B cell (primary cell): ENCODE measurements at regions not wholly inside any gene's neighbourhood (a gene's known extent, or its start where the extent isn't known, plus 50 kb on each side); places are given as distances from the start of the nearest gene placed in this dataset.

Source experiments
- ATAC-seq: fragments of 200-7000 bp; cut with Tn5 transposase; one replicate; pipeline ENCODE4 v1.10.0; 2021; ENCODE audit warnings: low read depth, mild to moderate bottlenecking, moderate number of reproducible peaks, moderate library complexity
- CTCF ChIA-PET: fragments of 350-600 bp; sonication (Branson Sonifier 250); formaldehyde crosslinking; loops from one replicate; lab custom pipeline; 2021; ENCODE audit warnings: antibody characterized with exemption, inconsistent platforms; lab: Charles Lee
- POLR2A ChIA-PET: fragments of 350-600 bp; sonication (Branson Sonifier 250); formaldehyde crosslinking; loops from one replicate; lab custom pipeline; 2021; ENCODE audit warnings: antibody characterized with exemption; lab: Charles Lee
- DNase-seq: peaks from one replicate; pipeline ENCODE4 v3.0.0; 2013
- H2AFZ ChIP-seq: 2 replicates; pipeline ENCODE4 v1.6.1; 2012; ENCODE audit warnings: mild to moderate bottlenecking, low read depth, low read length; ENCODE audit not compliant: insufficient read depth, poor library complexity, severe bottlenecking
- H3K27ac ChIP-seq, 2 donors: 1 replicate in 1 of 2; 2 replicates in 1 of 2; pipeline ENCODE4 v1.5.1; 2012 to 2013; ENCODE audit warnings: low read length in 2 of 2, mild to moderate bottlenecking in 2 of 2, moderate library complexity in 1 of 2
- H3K27me3 ChIP-seq, 4 experiments: fragments of 200-600 bp in 1 of 4; sonication (generic) in 1 of 4; replicated peaks in 1 of 4; 1 replicate in 2 of 4; 2 replicates in 2 of 4; pipeline versions ENCODE4 v1.6.1 to v1.7.0; 2013 to 2016; ENCODE audit warnings: low read length in 3 of 4, mild to moderate bottlenecking in 2 of 4, mixed read lengths in 1 of 4, moderate library complexity in 1 of 4; ENCODE audit not compliant: insufficient read depth in 4 of 4, control insufficient read depth in 3 of 4; ENCODE audit errors: control extremely low read depth in 1 of 4
- H3K36me3 ChIP-seq, 2 experiments: replicated peaks in 1 of 2; 1 replicate in 1 of 2; 2 replicates in 1 of 2; pipeline versions ENCODE4 v1.6.1 to v1.7.1; 2013; ENCODE audit warnings: low read length in 1 of 2; ENCODE audit not compliant: insufficient read depth in 2 of 2, control insufficient read depth in 1 of 2; ENCODE audit errors: control extremely low read depth in 1 of 2, extremely low read depth in 1 of 2
- H3K4me1 ChIP-seq, 2 donors: fragments of 200-600 bp in 1 of 2; sonication (generic) in 1 of 2; 1 replicate in 1 of 2; 2 replicates in 1 of 2; pipeline versions ENCODE4 v1.5.1 to v1.6.1; 2013 to 2017; ENCODE audit warnings: low read length in 2 of 2; ENCODE audit not compliant: control insufficient read depth in 2 of 2, insufficient read depth in 2 of 2
- H3K4me2 ChIP-seq: replicated peaks from 2 replicates; pipeline ENCODE3; 2012; ENCODE audit warnings: mild to moderate bottlenecking, low read depth, low read length; ENCODE audit not compliant: poor library complexity, severe bottlenecking
- H3K4me3 ChIP-seq, 5 experiments: fragments of 200-600 bp in 1 of 5; sonication (generic) in 1 of 5; 1 replicate in 3 of 5; 2 replicates in 2 of 5; pipeline versions ENCODE4 v1.5.1 to v1.7.0; 2011 to 2016; ENCODE audit warnings: low read length in 4 of 5, mild to moderate bottlenecking in 4 of 5, low read depth in 2 of 5, control low read depth in 1 of 5, moderate library complexity in 1 of 5; ENCODE audit not compliant: insufficient read depth in 1 of 5; ENCODE audit errors: control extremely low read depth in 1 of 5, extremely low read depth in 1 of 5
- H3K79me2 ChIP-seq: fragments of 200-600 bp; sonication (generic); one replicate; pipeline ENCODE4 v1.6.0; 2016; ENCODE audit warnings: low read length; ENCODE audit not compliant: control insufficient read depth, insufficient read depth
- H3K9ac ChIP-seq: fragments of 200-600 bp; sonication (generic); 2 replicates; pipeline ENCODE4 v1.6.1; 2017; ENCODE audit warnings: mild to moderate bottlenecking, low read length, moderate library complexity
- H3K9me3 ChIP-seq, 3 donors: one replicate each; pipeline versions ENCODE4 v1.6.1 to v1.7.1; 2013; ENCODE audit warnings: low read length in 2 of 3; ENCODE audit not compliant: control insufficient read depth in 2 of 3, insufficient read depth in 1 of 3; ENCODE audit errors: control extremely low read depth in 1 of 3
- H4K20me1 ChIP-seq: 2 replicates; pipeline ENCODE4 v1.6.0; 2012; ENCODE audit warnings: mild to moderate bottlenecking, low read length; ENCODE audit not compliant: insufficient read depth, control insufficient read depth, poor library complexity, severe bottlenecking
- H3K27ac Mint-ChIP-seq: one replicate; pipeline ENCODE4 v1.8.0; 2021; ENCODE audit warnings: mixed read lengths
- H3K27me3 Mint-ChIP-seq: one replicate; pipeline ENCODE4 v1.8.0; 2021; ENCODE audit warnings: mixed read lengths
- H3K4me1 Mint-ChIP-seq: one replicate; pipeline ENCODE4 v1.8.0; 2021; ENCODE audit warnings: mixed read lengths
- H3K4me3 Mint-ChIP-seq: one replicate; pipeline ENCODE4 v1.8.0; 2021; ENCODE audit warnings: mixed read lengths
- H3K9me3 Mint-ChIP-seq: one replicate; pipeline ENCODE4 v1.8.0; 2022; ENCODE audit warnings: mixed read lengths; ENCODE audit not compliant: insufficient read depth
- EZH2 ChIP-seq: IDR thresholded peaks from 2 replicates; pipeline ENCODE4 v1.6.1; 2012; ENCODE audit warnings: borderline replicate concordance, low read depth, mild to moderate bottlenecking, moderate library complexity, low read length; ENCODE audit not compliant: insufficient read depth, poor library complexity, severe bottlenecking
- WGBS: methylation state at CpG from one replicate; pipeline ENCODE4 v1.1.5; 2013; ENCODE audit warnings: missing lambda C conversion rate; ENCODE audit not compliant: insufficient coverage; 5-methylcytosine and 5-hydroxymethylcytosine counted together
- intact Hi-C: fragments of 100-400 bp; cut with micrococcal nuclease; formaldehyde crosslinking; loops from one replicate; pipeline ENCODE4 v1.10.0; 2022
- TF ChIP-seq, protein P1 (sequence below): fragments of 200-600 bp; IDR thresholded peaks from one replicate; pipeline ENCODE4 v1.8.0; 2022; ENCODE audit warnings: antibody characterized with exemption, mild to moderate bottlenecking

DNA sequence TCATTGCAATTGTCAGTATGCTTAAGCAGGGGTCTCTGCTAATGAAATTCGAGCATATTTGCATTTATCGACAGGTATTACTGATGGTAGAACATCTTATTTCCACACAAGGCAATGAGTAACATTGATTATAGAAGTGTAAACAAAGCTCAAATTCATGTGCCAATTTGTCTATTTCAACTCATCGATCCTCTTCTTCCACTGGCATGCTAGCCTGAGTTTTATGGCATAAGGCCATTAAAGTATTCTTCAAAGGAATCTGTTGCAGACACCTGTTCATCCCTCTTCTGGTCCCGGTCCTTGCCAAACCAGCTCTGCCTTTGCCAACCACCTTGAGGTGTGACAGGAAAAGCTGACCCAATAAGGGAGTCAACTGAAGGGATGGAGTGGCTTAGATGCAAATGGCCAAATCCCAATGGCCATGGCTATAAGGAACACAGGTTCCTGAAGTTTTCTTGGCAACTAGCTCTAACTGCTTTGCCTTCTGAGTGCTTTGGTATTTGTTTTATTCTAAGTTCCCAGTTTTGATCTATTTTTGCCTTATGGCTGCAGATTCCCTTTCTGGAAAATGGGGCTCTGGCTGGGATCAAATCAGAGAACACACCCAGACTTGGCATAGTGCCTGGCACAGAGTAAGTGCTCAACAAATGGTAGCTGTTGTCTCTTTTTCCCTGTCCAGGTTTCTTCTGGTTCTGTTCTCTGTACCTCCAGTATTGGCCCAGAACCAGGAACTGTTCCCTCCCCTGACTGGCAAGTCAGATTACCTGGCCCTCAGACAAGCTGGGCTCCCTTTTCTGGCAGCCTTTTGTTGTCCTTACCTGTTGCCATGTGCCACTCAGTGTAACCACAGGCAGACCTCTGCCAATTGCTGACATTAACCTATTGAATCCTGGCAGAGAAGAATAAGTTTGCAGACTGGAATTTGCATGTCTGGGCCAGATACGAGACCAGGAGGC is 63.1 kb downstream of the RTL9 start:
- Histone ChIP-seq H4K20me1 (no peaks in the 10 kb centered on the region), H3K79me2 (no peaks in the 10 kb centered on the region), H3K9me3 (no peaks in the 10 kb centered on the region), H3K4me1 (no peaks in the 10 kb centered on the region), H3K4me2 (no peak overlapping the region), H3K36me3 (no peaks in the 10 kb centered on the region), H3K4me3 (no peak overlapping the region), H3K27me3 (no peaks in the 10 kb centered on the region), H3K9ac (no peak overlapping the region), H2AFZ (no peak overlapping the region), H3K27ac (no peak overlapping the region)
- ATAC-seq (no peak), DNase-seq (no peak)
- ChIA-PET CTCF (interaction anchor here (22.2 kb wide), 1 partner anchor 266 kb away, joined by 721 read pairs; no protein-coding TSS in a partner anchor), POLR2A (no interaction called here)
- Mint-ChIP-seq H3K27ac (no peak overlapping the region), H3K9me3 (no peaks in the 10 kb centered on the region), H3K4me3 (no peak overlapping the region), H3K27me3 (no peaks in the 10 kb centered on the region), H3K4me1 (no peaks in the 10 kb centered on the region)
- TF ChIP-seq EZH2 = no peak
- TF ChIP-seq, protein P1, sequence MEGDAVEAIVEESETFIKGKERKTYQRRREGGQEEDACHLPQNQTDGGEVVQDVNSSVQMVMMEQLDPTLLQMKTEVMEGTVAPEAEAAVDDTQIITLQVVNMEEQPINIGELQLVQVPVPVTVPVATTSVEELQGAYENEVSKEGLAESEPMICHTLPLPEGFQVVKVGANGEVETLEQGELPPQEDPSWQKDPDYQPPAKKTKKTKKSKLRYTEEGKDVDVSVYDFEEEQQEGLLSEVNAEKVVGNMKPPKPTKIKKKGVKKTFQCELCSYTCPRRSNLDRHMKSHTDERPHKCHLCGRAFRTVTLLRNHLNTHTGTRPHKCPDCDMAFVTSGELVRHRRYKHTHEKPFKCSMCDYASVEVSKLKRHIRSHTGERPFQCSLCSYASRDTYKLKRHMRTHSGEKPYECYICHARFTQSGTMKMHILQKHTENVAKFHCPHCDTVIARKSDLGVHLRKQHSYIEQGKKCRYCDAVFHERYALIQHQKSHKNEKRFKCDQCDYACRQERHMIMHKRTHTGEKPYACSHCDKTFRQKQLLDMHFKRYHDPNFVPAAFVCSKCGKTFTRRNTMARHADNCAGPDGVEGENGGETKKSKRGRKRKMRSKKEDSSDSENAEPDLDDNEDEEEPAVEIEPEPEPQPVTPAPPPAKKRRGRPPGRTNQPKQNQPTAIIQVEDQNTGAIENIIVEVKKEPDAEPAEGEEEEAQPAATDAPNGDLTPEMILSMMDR = no peak
- intact Hi-C loops = no loop called here
- 83% methylated on average over 1 of the region's 5 CpGs for WGBS
